GM21515 (cell line): ENCODE measurements at regions not wholly inside any gene's neighbourhood (a gene's known extent, or its start where the extent isn't known, plus 50 kb on each side); places are given as distances from the start of the nearest gene placed in this dataset.
"Not testable (repeated sequence)": the region's sequence is repeated elsewhere in the genome, so short reads cannot be mapped to it uniquely, and the experiment has no call there.

Experiments
- ATAC-seq: cut with Tn5 transposase; IDR thresholded peaks from one replicate; pipeline ENCODE4 v1.9.1; 2021; ENCODE audit not compliant: unreplicated experiment

DNA sequence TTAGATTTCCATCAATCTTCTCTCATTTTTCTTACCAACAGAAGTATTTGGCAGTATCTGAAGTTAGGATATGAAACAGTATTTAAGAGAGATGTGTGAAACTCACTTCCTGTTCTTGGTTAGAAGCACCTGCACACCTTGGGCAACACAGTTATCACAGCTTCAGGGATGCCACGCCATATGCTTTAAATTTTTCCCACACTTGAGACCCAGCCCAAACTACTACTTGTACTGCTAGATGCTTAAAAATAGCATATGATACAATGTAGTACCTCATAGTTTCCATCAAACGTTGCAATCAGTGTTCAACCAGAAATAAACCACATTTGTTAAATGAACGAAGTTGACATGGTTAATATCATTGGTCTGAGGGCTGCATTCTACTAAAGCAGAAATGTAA is 725.1 kb upstream of the FRG1 start:
- no peak for ATAC-seq

DNA sequence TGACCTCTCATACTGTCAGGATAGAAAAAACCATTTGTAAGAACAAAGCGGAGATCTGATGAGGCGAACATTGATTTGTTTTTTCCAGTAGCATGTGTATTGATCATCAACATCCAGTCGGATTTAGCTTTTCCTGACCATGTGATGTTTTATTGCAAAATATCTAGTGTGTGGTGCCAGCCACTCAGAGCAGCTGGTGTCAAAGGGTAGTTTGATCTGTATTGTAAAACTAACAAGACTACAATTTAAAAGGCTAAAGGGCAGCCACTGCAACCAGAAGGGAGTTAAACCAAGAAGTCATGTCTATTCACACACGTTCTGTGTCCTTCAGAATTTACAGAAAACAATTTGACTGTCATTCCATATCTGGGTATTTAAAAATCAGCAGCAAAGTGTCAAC is 719.0 kb upstream of the FRG1 start:
- ATAC-seq: no peak

DNA sequence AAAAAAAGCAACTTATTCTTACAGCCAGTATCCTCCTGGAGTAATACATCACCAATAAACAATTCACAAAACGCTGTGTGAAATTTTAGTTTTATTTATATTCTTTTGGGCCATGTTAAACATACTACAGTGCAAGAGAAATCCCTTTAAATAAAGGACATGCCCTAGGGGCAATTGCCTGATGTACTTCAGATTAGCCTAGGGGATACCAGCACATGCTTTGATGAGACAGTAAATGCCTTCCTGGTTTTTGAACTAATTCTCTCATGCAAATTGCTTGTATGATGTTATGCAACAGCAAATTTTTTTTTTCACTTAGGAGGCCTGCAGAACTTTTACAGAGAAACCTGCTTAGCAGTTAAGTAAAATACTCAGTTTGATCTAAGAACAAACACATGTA is 711.9 kb upstream of the FRG1 start:
- no peak for ATAC-seq

DNA sequence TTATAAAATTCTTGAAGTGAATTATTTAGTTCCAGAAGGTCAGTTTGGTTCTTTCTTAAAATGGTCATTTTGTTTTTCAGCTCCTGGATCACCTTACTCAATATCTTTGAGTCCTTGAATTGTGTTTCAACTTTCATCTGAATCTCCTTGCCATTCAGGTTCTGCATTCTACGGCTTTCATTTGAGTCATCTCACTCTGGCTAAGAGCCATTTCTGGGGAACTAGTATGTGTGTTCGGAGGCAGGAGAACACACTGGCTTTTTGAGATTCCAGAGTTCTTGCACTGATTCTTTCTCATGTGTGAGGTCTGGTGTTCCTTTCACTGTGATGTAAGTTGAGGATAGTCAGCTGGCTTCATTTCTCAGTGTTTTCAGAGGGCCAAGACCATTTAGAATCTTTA is 708.4 kb upstream of the FRG1 start:
- ATAC-seq: no peak

DNA sequence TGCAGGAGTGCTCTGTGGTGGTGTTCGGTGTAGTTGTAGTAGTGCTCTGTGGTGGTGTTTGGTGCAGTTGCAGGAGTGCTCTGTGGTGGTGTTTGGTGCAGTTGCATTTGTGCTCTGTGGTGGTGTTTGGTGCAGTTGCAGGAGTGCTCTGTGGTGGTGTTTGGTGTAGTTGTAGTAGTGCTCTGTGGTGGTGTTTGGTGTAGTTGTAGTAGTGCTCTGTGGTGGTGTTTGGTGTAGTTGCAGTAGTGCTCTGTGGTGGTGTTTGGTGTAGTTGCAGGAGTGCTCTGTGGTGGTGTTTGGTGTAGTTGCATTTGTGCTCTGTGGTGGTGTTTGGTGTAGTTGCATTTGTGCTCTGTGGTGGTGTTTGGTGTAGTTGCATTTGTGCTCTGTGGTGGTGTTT is 706.9 kb upstream of the FRG1 start:
- ATAC-seq: not testable (repeated sequence)

DNA sequence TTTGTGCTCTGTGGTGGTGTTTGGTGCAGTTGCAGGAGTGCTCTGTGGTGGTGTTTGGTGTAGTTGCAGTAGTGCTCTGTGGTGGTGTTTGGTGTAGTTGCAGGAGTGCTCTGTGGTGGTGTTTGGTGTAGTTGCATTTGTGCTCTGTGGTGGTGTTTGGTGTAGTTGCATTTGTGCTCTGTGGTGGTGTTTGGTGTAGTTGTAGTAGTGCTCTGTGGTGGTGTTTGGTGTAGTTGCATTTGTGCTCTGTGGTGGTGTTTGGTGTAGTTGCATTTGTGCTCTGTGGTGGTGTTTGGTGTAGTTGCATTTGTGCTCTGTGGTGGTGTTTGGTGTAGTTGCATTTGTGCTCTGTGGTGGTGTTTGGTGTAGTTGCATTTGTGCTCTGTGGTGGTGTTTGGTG is 705.7 kb upstream of the FRG1 start:
- ATAC-seq: not testable (repeated sequence)

DNA sequence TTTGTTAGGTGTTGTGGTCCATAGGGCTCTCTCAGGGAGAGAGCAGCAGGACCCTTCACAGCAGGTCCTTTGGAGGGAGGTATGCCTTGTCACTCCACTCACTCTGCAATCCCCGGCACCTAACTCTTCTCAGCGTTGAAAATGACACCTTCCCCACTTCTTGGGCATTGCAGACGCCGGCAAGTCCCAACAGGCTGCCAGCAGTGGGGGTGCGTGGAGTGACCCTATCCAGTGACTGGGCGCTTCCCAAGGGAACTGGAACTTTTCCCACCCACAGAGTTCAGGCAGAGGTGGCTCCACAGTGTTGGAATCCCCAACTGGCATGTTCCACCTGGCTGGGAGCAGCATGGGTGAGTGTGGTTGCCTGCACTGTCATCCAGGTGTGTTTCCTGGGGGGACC is 705.1 kb upstream of the FRG1 start:
- ATAC-seq: no peak

DNA sequence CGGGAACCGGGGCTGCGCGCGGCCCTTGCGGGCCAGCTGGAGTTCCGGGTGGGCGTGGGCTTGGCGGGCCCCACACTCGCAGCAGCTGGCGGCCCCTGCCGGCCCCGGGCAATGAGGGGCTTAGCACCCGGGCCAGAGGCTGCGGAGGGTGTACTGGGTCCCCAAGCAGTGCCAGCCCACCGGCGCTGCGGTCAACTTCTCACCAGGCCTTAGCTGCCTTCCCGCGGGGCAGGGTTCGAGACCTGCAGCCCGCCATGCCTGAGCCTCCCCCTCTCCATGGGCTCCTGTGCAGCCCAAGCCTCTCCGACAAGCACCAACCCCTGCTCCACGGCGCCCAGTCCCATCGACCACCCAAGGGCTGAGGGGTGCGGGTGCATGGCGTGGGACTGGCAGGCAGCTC is 704.4 kb upstream of the FRG1 start:
- ATAC-seq: not testable (repeated sequence)

DNA sequence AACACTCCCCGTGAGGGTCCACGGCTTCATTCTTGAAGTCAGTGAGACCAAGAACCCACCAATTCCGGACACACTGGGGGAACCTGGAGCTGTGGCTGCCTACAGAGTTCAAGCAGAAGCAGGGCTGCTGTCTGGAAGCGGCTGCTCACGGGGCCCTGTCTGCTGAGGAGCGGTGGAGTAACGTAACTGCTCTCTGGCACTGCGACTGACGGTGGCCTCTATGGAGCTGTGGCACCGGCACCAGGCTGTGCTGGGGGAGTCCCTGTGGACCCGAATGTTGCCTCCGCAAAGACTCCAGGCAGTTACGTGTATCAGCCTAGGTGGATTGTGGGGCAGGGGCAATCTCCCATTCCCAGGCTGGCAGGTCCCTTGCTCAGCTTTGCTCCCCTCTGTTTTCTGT is 703.3 kb upstream of the FRG1 start:
- no peak for ATAC-seq

DNA sequence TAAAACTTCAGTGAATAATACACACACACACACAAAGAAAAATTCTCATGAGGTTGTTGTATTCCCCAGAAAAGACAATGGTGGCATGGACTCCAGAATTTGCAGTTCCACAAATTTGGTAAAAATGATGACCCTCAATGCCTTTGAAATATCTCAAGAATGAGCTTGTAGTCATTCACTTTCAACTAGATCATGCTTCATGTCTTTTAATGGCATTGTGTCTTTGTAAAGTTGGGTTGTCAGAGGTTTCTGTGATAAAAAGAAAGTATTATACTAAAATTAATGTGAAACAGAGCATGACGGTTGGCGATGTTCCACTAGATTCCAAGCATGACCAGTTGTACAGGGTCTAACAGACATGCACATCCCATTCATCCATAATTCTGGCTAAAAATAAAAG is 685.0 kb upstream of the FRG1 start:
- no peak for ATAC-seq

DNA sequence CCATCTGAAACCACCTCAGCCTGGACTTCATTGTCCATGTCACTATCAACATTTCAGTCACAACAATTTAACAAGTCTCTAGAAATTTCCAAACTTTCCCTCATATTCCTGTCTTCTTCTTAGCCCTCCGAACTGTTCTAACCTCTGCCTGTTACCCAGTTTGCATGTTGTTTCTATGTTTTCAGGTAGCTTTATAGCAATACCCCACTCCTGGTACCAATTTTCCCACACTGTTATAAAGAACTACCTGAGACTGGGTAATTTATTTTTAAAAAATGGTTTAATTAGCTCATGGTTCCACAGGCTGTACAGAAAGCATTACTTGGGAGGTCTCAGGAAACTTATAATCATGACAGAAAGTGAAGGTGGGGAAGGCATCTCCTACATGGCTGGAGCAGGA is 679.2 kb upstream of the FRG1 start:
- no peak for ATAC-seq

DNA sequence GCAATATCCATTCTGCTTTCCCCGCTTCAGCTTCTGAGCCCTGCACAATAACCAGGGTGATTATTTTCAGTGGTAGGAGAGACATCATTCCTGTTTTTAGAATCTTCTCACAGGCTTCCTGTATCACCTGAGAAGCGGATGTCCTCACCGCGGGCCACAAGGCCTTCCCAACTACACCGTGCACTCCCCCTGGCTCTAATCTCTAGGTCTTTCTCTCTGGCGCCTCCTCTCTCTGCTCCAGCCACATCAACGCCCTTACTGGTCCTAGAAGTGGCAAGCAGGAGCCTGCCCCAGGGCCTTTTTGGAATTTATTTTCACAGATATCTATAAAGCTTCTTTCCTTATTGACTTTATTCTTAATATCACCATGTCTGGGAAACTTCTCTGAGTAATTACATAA is 675.2 kb upstream of the FRG1 start:
- no peak for ATAC-seq

DNA sequence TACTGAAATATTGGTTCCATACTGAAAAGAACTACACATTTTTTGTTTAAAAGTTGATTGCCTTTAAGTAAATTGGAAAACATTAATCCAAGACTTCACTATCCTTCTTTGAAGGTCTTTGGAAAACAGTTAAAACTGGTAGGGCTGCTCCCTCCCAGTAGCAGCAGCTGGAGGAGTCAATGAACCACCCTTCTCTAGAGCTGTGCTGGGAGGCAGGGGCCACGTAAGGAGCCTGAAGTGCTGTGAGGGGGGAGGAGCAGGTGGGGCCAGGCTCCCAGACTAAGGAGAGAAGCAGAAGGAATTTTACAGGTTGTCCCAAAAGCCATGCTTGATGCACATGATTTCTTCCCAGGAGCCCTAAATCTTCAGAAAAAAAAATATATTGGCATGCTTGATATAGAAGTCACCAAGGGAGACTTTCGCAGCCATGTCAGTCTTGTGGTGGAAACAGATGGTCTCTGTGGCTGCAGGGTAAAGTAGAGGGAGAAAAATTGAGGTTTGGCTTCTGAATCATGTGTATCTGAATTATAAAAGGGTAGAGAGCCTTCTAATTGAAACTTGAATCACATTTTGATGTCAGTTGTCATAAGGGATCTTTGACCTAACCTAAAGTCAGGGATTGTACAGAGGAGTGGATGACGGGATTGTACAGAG is 673.2 kb upstream of the FRG1 start:
- ATAC-seq: no peak

DNA sequence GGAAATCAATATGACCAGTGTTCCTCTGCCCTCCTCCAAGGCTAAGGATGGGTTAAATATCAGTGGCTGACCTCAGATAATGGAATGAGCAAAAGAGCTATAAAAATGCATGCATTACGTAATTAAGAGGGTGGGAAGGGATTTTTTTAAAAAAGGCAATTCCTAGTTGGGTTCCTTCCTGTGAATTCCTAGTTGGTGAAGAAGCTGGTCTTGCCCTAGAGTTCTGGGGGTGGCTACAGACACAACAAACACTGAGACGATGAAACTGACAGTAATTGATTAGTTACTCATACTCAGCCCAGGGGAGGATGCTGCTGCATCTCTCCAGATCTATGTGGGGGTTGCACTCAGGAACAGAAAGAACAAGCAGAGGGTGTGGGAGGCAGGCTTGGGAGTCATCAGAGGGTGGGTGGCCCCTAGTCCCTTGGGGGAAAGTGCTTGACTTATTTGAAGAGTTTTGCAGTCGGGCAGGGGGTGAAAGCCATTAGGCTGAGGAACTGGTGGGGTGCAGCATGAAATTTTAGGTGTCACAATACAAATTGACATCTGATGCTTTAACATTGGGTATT is 662.0 kb upstream of the FRG1 start:
- ATAC-seq: no peak

DNA sequence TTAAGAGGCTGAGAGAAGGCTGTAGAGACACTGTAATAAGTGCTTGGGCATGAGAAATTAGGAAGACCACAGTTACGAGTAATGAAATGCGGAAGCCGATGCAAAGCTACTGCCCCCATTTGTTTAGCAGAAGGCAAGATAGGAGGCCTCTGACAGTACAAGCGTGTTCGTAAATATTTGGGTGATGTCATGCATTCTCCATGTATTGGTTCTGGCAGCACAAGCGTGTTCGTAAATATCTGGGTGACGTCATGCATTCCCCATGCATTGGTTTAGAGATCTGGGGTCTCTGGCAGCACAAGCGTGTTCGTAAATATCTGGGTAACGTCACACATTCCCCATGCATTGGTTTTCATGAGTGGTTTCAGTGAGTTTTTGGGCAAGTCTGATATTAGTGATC is 661.5 kb upstream of the FRG1 start:
- ATAC-seq: no peak

DNA sequence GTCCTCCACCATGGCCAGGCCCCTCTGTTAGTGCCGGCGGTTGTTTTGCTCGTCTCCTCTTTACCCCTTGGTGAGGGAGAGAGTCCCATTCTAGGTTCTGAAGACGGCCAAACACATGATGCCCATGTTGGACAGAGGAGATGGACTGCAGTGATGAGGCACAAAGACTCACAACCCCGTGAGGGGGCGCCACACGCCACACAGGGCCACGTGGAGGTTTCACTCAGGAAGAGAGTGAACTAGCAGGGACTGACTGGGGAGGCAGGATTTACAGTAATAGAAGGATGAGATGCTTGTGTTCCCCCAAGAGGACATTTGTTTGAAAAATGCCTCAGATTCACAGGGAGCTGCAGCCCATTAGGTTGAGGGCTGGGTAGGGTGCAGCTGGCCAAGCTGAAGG is 655.3 kb upstream of the FRG1 start:
- ATAC-seq: no peak

DNA sequence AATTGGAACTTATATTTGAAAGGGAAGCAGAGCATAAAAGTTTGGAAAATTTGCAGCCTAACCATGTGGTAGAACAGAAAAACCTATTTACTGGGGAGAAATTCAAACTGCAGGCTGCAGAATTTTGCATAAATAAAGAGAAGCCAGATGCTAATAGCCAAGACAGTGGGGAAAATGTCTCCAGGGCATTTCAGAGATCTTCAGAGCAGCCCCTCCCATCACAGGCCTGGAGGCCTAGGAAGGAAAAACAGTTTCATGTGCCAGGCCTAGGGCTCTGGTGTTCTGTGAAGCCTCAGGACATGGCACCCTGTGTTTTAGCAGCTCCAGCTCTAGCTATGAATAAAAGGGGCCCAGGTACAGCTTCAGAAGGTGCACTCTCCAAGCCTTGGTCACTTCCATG is 648.7 kb upstream of the FRG1 start:
- ATAC-seq: no peak

DNA sequence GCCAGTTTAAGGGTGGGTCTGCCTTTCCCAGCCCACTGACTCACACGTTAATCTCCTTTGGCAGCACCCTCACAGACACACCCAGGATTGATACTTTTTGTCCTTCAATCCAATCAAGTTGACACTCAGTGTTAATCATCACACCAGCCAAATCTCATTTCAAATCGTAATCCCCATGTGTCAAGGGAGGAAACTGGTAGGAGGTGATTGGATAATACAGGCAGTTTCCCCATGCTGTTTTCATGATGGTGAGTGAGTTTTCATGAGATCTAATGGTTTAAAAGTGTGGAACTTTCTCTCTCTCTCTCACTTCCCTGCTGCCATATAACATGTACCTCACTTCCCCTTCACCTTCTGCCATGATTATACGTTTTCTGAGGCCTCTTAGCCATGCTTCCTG is 647.2 kb upstream of the FRG1 start:
- no peak for ATAC-seq

DNA sequence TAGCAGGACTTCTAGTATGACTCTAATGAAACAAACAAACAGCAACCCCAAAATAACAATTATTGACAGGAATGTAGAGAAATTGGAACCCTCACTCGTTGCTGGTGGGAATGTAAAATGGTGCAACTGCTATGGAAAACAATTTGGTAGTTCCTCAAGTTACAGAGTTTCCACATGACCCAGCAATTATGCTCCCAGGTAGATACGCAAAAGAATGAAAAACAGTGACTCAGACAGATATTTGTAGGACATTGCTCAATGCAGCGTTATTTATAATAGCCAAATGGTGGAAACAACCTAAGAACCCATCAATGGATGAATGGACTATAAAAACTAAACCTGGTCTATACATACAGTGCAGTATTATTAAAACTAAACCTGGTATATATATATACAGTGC is 646.1 kb upstream of the FRG1 start:
- ATAC-seq: no peak

DNA sequence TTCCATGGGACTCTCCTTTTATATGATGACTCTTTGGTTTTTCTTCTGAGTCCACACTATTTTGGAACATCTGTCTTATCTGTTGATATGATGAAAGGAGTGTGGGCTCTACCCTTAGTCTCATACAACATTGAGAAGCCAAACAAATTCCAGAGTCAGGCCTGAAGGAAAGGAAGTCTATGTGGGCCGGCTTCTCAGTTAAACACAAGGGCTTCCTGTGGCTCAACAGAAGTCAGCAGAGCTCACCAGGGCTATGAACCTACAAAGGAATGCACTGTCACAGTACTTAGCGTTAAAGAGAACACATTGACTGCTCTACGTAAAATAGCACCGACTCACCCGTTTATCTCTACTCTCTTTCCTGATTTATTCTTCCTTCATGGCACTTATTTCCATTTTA is 641.0 kb upstream of the FRG1 start:
- ATAC-seq: no peak

DNA sequence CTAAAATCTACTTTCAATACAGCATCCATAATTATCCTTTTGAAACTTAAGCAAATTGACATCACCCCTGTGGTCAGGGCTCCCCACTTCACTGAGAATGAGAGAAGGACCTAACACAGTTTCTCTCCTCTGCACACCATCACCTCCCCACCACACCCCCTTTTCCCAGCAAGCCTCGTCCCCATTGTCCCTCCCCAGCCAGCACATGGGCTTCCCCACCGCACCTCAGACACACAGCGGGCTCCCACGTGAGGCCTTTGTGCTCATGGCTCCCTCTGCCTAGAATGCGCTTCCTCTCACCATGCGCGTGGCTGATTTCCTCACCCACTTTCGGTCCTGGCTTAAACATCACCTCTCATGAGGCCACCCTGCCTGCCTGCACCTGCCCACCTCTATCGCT is 639.0 kb upstream of the FRG1 start:
- no peak for ATAC-seq

DNA sequence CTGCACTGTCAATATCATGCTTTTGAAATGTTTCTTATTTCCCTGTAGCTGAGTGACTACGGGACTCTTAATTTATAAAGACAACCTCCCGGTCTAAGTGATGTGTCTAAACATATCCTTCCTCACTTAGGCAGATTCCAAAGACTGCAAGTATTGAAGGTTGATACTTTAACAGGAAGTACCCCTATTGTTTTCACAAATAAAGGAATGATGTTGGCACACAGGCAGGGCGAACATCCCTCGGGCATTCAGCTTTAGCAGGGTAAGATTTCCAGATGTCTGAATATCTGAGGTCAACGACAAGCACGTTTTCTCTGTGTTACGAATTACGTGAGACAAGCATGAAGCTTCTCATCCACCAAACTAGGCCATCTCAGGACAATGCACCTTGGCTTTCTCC is 638.0 kb upstream of the FRG1 start:
- no peak for ATAC-seq

DNA sequence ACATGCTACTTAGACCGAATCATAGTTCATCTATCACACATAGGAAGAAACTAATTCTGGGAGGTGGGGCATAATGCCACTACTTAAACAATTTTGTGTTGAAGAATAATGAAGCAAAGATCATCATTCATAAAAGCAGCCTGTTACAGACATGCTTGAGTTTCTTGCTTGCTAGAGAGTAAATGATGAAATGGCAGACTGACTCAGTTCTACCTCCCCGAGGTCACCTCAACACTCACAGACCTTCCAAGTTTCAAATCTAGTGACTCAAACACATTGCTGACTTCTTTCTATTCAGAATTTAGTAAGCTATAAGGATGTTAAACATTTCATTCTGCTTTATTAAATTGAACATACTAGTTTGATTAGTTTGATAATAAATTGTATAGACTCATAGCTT is 636.5 kb upstream of the FRG1 start:
- no peak for ATAC-seq
